ENCODE measurements at regions not wholly inside any gene's neighbourhood (a gene's known extent, or its start where the extent isn't known, plus 50 kb on each side); places are given as distances from the start of the nearest gene placed in this dataset.

GRCh38 chr10:43824934-43825333 lies 176.3 kb upstream of the ZNF32 start:
- TF ChIP-seq CTCF (IDR thresholded peaks at IDR 0.05; ENCODE audit: low read depth, low read length) (no peak), EZH2phosphoT487 (IDR thresholded peaks at IDR 0.05; ENCODE audit: low read depth) (no peak)
